ENCODE measurements at regions not wholly inside any gene's neighbourhood (a gene's known extent, or its start where the extent isn't known, plus 50 kb on each side); places are given as distances from the start of the nearest gene placed in this dataset.

DNA sequence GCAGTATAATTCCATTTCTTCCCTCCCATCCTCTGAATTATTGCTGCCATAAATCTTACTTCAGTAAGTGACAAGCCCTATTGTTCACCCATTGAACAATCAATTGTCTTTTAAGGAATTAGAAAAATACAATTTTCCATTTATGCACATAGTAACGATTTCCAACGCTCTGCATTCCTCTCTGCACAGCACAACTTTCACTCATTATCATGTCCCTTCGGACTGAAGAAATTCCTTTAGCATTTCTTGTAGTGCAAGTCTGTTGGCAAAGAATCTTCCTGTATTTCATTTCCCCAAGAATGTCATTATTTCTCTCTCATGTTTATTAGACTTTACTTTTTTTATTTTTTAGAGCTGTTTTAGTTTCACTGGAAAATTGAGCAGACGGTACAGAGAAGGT lies 252.1 kb upstream of the RTL1 start:
- Histone ChIP-seq H3K36me3 (ENCODE audit: control insufficient read depth, insufficient read depth, low read length) (no peaks in the 10 kb centered on the region), H3K27ac (ENCODE audit: low read length) (no peak overlapping the region), H3K4me1 (ENCODE audit: control insufficient read depth, insufficient read depth, low read length) (no peaks in the 10 kb centered on the region), H3K9me3 (ENCODE audit: control insufficient read depth, insufficient read depth, low read depth, low read length) (no peaks in the 10 kb centered on the region), H3K4me3 (ENCODE audit: low read depth in 2 of 2, low read length in 2 of 2) (no peak overlapping the region), H3K27me3 (ENCODE audit: control insufficient read depth, insufficient read depth, low read length) (no peaks in the 10 kb centered on the region)
- TF ChIP-seq, protein P1, sequence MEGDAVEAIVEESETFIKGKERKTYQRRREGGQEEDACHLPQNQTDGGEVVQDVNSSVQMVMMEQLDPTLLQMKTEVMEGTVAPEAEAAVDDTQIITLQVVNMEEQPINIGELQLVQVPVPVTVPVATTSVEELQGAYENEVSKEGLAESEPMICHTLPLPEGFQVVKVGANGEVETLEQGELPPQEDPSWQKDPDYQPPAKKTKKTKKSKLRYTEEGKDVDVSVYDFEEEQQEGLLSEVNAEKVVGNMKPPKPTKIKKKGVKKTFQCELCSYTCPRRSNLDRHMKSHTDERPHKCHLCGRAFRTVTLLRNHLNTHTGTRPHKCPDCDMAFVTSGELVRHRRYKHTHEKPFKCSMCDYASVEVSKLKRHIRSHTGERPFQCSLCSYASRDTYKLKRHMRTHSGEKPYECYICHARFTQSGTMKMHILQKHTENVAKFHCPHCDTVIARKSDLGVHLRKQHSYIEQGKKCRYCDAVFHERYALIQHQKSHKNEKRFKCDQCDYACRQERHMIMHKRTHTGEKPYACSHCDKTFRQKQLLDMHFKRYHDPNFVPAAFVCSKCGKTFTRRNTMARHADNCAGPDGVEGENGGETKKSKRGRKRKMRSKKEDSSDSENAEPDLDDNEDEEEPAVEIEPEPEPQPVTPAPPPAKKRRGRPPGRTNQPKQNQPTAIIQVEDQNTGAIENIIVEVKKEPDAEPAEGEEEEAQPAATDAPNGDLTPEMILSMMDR (IDR thresholded peaks at IDR 0.05), result no peak
- TF ChIP-seq, protein P2, sequence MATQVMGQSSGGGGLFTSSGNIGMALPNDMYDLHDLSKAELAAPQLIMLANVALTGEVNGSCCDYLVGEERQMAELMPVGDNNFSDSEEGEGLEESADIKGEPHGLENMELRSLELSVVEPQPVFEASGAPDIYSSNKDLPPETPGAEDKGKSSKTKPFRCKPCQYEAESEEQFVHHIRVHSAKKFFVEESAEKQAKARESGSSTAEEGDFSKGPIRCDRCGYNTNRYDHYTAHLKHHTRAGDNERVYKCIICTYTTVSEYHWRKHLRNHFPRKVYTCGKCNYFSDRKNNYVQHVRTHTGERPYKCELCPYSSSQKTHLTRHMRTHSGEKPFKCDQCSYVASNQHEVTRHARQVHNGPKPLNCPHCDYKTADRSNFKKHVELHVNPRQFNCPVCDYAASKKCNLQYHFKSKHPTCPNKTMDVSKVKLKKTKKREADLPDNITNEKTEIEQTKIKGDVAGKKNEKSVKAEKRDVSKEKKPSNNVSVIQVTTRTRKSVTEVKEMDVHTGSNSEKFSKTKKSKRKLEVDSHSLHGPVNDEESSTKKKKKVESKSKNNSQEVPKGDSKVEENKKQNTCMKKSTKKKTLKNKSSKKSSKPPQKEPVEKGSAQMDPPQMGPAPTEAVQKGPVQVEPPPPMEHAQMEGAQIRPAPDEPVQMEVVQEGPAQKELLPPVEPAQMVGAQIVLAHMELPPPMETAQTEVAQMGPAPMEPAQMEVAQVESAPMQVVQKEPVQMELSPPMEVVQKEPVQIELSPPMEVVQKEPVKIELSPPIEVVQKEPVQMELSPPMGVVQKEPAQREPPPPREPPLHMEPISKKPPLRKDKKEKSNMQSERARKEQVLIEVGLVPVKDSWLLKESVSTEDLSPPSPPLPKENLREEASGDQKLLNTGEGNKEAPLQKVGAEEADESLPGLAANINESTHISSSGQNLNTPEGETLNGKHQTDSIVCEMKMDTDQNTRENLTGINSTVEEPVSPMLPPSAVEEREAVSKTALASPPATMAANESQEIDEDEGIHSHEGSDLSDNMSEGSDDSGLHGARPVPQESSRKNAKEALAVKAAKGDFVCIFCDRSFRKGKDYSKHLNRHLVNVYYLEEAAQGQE (IDR thresholded peaks at IDR 0.05; ENCODE audit: insufficient read depth in 1 of 2, low read depth in 2 of 2, low read length in 1 of 2), result no peak
- TF ChIP-seq POLR2AphosphoS5 (IDR thresholded peaks at IDR 0.05; ENCODE audit: low read depth, low read length) (no peak), SIN3A (IDR thresholded peaks at IDR 0.05; ENCODE audit: borderline replicate concordance, insufficient read depth, low read depth, low read length) (no peak), TCF7L2 (IDR thresholded peaks at IDR 0.05; ENCODE audit: low read depth, low read length) (no peak)
- CTCF ChIA-PET, result no interaction called here
- DNase-seq (ENCODE audit: low read depth, low spot score) (no peak), ATAC-seq (no peak)
- in situ Hi-C loops (cut with HindIII; ENCODE audit: low pct_unique_long_range_greater_than_20kb, low sequenced_read_pairs), result no loop called here
- intact Hi-C loops (cut with micrococcal nuclease; ENCODE audit: unreplicated experiment), result no loop called here
- POLR2A ChIA-PET, result no interaction called here
- BruUV-seq (replicated peaks), result no TSS peak

DNA sequence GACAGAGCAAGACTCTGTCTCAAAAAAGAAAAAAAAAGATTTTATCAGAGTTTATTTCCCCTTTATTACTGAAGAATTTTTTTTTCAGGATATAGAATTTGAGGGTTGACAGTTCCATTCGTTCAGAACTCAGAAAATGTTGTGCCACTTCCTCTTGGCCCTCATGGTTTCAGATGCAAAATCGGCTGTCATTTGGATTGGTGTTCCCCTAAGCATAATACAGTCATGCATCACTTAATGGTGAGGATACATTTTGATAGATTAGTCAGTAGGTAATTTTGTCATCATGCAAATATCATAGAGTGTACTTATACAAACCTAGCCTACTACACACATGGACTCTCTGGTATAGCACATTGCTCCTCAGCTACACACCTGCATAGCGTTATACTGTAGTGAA lies 263.9 kb upstream of the RTL1 start:
- peaks cover 3% of the 10 kb centered on the region; the same call in 1 of the 2 replicates for H3K9me3 ChIP-seq (ENCODE audit: control insufficient read depth, insufficient read depth, low read depth, low read length)
- ChIA-PET POLR2A (no interaction called here), CTCF (no interaction called here)
- ATAC-seq (no peak), DNase-seq (ENCODE audit: low read depth, low spot score) (no peak)
- no peaks in the 10 kb centered on the region for H3K36me3 ChIP-seq (ENCODE audit: control insufficient read depth, insufficient read depth, low read length)
- TF ChIP-seq, protein P2 (IDR thresholded peaks at IDR 0.05; ENCODE audit: insufficient read depth in 1 of 2, low read depth in 2 of 2, low read length in 1 of 2), result no peak
- TF ChIP-seq POLR2AphosphoS5 (IDR thresholded peaks at IDR 0.05; ENCODE audit: low read depth, low read length), result no peak
- TF ChIP-seq, protein P1 (IDR thresholded peaks at IDR 0.05), result no peak
- no peak for TF ChIP-seq SIN3A (IDR thresholded peaks at IDR 0.05; ENCODE audit: borderline replicate concordance, insufficient read depth, low read depth, low read length)
- TF ChIP-seq TCF7L2 (IDR thresholded peaks at IDR 0.05; ENCODE audit: low read depth, low read length), result no peak
- intact Hi-C loops (cut with micrococcal nuclease; ENCODE audit: unreplicated experiment), result no loop called here
- BruUV-seq (replicated peaks), result no TSS peak
- no peaks in the 10 kb centered on the region for H3K4me1 ChIP-seq (ENCODE audit: control insufficient read depth, insufficient read depth, low read length)
- no peak overlapping the region for H3K27ac ChIP-seq (ENCODE audit: low read length)
- H3K4me3 ChIP-seq (ENCODE audit: low read depth in 2 of 2, low read length in 2 of 2), result no peak overlapping the region
- in situ Hi-C loops (cut with HindIII; ENCODE audit: low pct_unique_long_range_greater_than_20kb, low sequenced_read_pairs), result no loop called here
- H3K27me3 ChIP-seq (ENCODE audit: control insufficient read depth, insufficient read depth, low read length), result no peaks in the 10 kb centered on the region

Data from Panc1 (cell line).